Upper lobe of left lung (tissue), 4 donors: ENCODE measurements at regions not wholly inside any gene's neighbourhood (a gene's known extent, or its start where the extent isn't known, plus 50 kb on each side); places are given as distances from the start of the nearest gene placed in this dataset.

Experiments used
- EP300 ChIP-seq, 4 donors: sonication (generic); formaldehyde crosslinking; IDR thresholded peaks; one replicate each; pipeline ENCODE4 v1.5.1; 2017; ENCODE audit warnings: antibody characterized with exemption in 4 of 4, control low read depth in 2 of 4
- POLR2A ChIP-seq, 4 donors: fragments of 450-650 bp; IDR thresholded peaks; one replicate each; pipeline ENCODE4 v1.5.1; 2016 to 2017; ENCODE audit warnings: antibody characterized with exemption in 4 of 4, mild to moderate bottlenecking in 2 of 4
- POLR2AphosphoS5 ChIP-seq, 2 donors: sonication (generic); formaldehyde crosslinking; IDR thresholded peaks; one replicate each; pipeline ENCODE4 v1.5.1; 2017; ENCODE audit warnings: antibody characterized with exemption in 2 of 2
- TF ChIP-seq, protein P1 (sequence below), 6 experiments: fragments of 450-650 bp in 4 of 6; fragments of 200-600 bp in 2 of 6; sonication (generic) in 2 of 6; IDR thresholded peaks; one replicate each; pipeline ENCODE4 v1.5.1; 2016 to 2019; ENCODE audit warnings: antibody characterized with exemption in 6 of 6

DNA sequence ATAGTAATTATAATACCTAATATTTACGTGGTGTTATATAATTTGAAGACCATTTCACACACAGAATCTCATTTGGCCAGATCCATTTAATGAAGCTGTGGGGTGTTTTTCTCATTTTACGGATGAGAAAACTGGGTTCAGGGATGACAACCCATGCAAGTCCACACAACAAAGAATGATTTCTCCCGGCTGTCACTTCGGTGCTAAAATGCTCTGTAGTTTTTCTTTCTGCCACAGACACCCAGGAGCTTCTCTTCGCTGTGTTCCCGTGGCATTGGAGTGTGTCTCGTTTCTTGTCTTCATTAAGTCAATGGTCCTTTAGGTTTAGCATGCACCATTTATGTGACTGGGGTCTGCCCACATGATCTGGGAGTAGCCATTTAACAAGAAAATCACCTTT lies 308.5 kb downstream of the ENC1 start:
- TF ChIP-seq, protein P1, sequence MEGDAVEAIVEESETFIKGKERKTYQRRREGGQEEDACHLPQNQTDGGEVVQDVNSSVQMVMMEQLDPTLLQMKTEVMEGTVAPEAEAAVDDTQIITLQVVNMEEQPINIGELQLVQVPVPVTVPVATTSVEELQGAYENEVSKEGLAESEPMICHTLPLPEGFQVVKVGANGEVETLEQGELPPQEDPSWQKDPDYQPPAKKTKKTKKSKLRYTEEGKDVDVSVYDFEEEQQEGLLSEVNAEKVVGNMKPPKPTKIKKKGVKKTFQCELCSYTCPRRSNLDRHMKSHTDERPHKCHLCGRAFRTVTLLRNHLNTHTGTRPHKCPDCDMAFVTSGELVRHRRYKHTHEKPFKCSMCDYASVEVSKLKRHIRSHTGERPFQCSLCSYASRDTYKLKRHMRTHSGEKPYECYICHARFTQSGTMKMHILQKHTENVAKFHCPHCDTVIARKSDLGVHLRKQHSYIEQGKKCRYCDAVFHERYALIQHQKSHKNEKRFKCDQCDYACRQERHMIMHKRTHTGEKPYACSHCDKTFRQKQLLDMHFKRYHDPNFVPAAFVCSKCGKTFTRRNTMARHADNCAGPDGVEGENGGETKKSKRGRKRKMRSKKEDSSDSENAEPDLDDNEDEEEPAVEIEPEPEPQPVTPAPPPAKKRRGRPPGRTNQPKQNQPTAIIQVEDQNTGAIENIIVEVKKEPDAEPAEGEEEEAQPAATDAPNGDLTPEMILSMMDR (IDR thresholded peaks at IDR 0.05): no peak
- TF ChIP-seq POLR2A (IDR thresholded peaks at IDR 0.05) (no peak), POLR2AphosphoS5 (IDR thresholded peaks at IDR 0.05) (no peak), EP300 (IDR thresholded peaks at IDR 0.05) (no peak)
